Astrocyte (in vitro differentiated cells and primary cell): ENCODE measurements at regions not wholly inside any gene's neighbourhood (a gene's known extent, or its start where the extent isn't known, plus 50 kb on each side); places are given as distances from the start of the nearest gene placed in this dataset.

Experiments
- DNase-seq: peaks from one replicate; pipeline ENCODE4 v3.0.0-alpha.2; 2010; ENCODE audit warnings: low read depth
- FAIRE-seq: peaks from 2 replicates; lab custom pipeline; 2011; peaks lifted over from hg19 to GRCh38; lab: Jason Lieb, UNC
- H2AFZ ChIP-seq: 2 replicates; pipeline ENCODE4 v1.6.0; 2012; ENCODE audit warnings: low read depth, low read length, inconsistent platforms
- H3K27ac ChIP-seq: 2 replicates; pipeline ENCODE4 v1.5.1; 2011; ENCODE audit warnings: low read depth, low read length, inconsistent platforms
- H3K27me3 ChIP-seq: 2 replicates; pipeline ENCODE4 v1.6.0; 2011; ENCODE audit warnings: low read length, inconsistent platforms; ENCODE audit not compliant: insufficient read depth
- H3K36me3 ChIP-seq: 2 replicates; pipeline ENCODE4 v1.5.1; 2011; ENCODE audit warnings: low read length, inconsistent platforms; ENCODE audit not compliant: insufficient read depth
- H3K4me1 ChIP-seq: 2 replicates; pipeline ENCODE4 v1.5.1; 2011; ENCODE audit warnings: low read length, inconsistent platforms; ENCODE audit not compliant: insufficient read depth
- H3K4me2 ChIP-seq: 2 replicates; pipeline ENCODE4 v1.6.0; 2012; ENCODE audit warnings: low read length, inconsistent platforms
- H3K4me3 ChIP-seq: 2 replicates; pipeline ENCODE4 v1.5.1; 2011; ENCODE audit warnings: low read depth, mild to moderate bottlenecking, low read length, inconsistent platforms; ENCODE audit not compliant: insufficient read depth
- H3K79me2 ChIP-seq: 2 replicates; pipeline ENCODE4 v1.6.0; 2012; ENCODE audit warnings: mild to moderate bottlenecking, low read length, inconsistent platforms; ENCODE audit not compliant: insufficient read depth
- H3K9ac ChIP-seq: 2 replicates; pipeline ENCODE4 v1.6.0; 2012; ENCODE audit warnings: mild to moderate bottlenecking, low read length, inconsistent platforms
- H3K9me3 ChIP-seq: 2 replicates; pipeline ENCODE4 v1.5.1; 2012; ENCODE audit warnings: low read depth, mild to moderate bottlenecking, low read length, inconsistent platforms; ENCODE audit not compliant: insufficient read depth
- H4K20me1 ChIP-seq: 2 replicates; pipeline ENCODE4 v1.6.0; 2012; ENCODE audit warnings: low read length, inconsistent platforms; ENCODE audit not compliant: insufficient read depth
- H3K27ac Mint-ChIP-seq: one replicate; pipeline ENCODE4 v1.8.0; 2021; ENCODE audit warnings: mild to moderate bottlenecking, mixed read lengths; ENCODE audit not compliant: unreplicated experiment
- H3K27me3 Mint-ChIP-seq: one replicate; pipeline ENCODE4 v1.8.0; 2021; ENCODE audit warnings: low read depth, mixed read lengths; ENCODE audit not compliant: unreplicated experiment
- H3K36me3 Mint-ChIP-seq: one replicate; pipeline ENCODE4 v1.8.0; 2021; ENCODE audit warnings: low read depth, mixed read lengths; ENCODE audit not compliant: unreplicated experiment
- H3K4me1 Mint-ChIP-seq: one replicate; pipeline ENCODE4 v1.8.0; 2021; ENCODE audit warnings: low read depth, mixed read lengths; ENCODE audit not compliant: unreplicated experiment
- H3K4me3 Mint-ChIP-seq: one replicate; pipeline ENCODE4 v1.8.0; 2021; ENCODE audit warnings: mild to moderate bottlenecking, moderate library complexity, mixed read lengths; ENCODE audit not compliant: unreplicated experiment
- H3K9me3 Mint-ChIP-seq: one replicate; pipeline ENCODE4 v1.8.0; 2021; ENCODE audit warnings: mild to moderate bottlenecking, mixed read lengths; ENCODE audit not compliant: unreplicated experiment
- EZH2 ChIP-seq: IDR thresholded peaks from 2 replicates; pipeline ENCODE4 v1.6.1; 2012; ENCODE audit warnings: mild to moderate bottlenecking, low read length, inconsistent platforms; ENCODE audit not compliant: insufficient read depth
- TF ChIP-seq, protein P1 (sequence below): IDR thresholded peaks from 2 replicates; pipeline ENCODE4 v1.5.1; 2011; ENCODE audit warnings: low read depth, mild to moderate bottlenecking, inconsistent platforms, low read length, moderate library complexity; ENCODE audit not compliant: insufficient read depth

DNA sequence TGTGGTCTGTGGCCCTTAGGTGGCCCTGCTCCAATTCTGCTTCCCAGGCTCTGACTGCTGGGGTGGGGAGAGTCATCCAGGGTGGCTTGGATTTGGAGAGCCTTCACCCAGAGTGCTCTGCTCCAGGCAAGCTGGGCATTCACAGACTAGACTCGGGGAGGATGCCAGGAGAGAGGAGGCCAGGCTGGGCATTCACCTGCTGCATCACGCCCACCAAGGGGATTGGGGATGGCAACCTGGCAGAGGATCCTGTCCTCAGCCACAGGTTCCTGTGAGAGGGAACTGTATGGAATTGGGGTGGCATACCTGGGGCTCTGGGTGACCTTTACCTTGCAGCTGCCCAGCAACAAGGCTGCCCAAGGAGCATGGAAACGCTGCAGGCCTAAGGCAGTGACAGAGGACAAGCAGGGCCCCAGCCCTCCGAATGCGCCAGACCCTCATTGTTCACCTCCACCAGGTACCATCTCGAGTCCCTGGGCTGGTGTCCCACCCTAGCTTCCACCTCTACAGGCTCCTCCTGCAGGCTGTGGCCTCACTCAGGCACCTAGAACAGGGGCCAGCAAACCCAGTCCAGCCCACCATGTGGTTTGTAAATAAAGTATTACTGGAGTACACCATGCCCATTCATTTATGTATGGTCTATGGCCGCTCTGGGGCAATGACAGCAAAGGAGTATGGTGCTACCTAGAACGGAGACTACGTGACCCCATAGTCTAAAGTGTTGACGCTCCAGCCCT is 255.3 kb upstream of the RAB6C start:
- no peaks in the 10 kb centered on the region for H3K36me3 ChIP-seq
- no peak overlapping the region for H3K9ac ChIP-seq
- Mint-ChIP-seq H3K4me3 (no peak overlapping the region), H3K4me1 (no peaks in the 10 kb centered on the region), H3K27ac (no peak overlapping the region), H3K9me3 (no peaks in the 10 kb centered on the region), H3K27me3 (peaks cover 19% of the 10 kb centered on the region), H3K36me3 (no peaks in the 10 kb centered on the region)
- H3K9me3 ChIP-seq, result no peaks in the 10 kb centered on the region
- H2AFZ ChIP-seq, result no peak overlapping the region
- H3K27ac ChIP-seq, result no peak overlapping the region
- H3K27me3 ChIP-seq, result no peaks in the 10 kb centered on the region
- no peaks in the 10 kb centered on the region for H3K4me1 ChIP-seq
- H3K4me3 ChIP-seq, result no peak overlapping the region
- H3K79me2 ChIP-seq, result no peaks in the 10 kb centered on the region
- FAIRE-seq (no peak), DNase-seq (no peak)
- H3K4me2 ChIP-seq, result no peak overlapping the region
- TF ChIP-seq EZH2, result no peak
- TF ChIP-seq, protein P1, sequence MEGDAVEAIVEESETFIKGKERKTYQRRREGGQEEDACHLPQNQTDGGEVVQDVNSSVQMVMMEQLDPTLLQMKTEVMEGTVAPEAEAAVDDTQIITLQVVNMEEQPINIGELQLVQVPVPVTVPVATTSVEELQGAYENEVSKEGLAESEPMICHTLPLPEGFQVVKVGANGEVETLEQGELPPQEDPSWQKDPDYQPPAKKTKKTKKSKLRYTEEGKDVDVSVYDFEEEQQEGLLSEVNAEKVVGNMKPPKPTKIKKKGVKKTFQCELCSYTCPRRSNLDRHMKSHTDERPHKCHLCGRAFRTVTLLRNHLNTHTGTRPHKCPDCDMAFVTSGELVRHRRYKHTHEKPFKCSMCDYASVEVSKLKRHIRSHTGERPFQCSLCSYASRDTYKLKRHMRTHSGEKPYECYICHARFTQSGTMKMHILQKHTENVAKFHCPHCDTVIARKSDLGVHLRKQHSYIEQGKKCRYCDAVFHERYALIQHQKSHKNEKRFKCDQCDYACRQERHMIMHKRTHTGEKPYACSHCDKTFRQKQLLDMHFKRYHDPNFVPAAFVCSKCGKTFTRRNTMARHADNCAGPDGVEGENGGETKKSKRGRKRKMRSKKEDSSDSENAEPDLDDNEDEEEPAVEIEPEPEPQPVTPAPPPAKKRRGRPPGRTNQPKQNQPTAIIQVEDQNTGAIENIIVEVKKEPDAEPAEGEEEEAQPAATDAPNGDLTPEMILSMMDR, result no peak
- no peaks in the 10 kb centered on the region for H4K20me1 ChIP-seq

DNA sequence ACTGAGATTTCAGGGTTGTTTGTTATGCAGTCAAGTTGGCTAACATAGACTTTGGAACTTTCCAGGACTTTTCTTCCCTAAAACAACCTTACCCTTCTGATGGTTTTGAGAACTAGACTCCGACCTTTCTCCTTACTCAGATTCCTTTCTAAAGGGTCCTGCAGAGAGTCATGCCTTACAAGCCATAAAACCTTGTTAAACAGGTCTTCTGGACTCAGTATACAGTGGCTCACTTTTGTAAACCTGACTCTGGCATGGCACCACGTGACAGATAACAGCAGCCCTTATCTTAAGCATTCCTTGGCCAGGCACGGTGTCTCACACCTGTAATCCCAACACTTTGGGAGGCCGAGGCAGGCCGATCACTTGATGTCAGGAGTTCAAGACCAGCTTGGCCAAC is 253.2 kb upstream of the RAB6C start:
- TF ChIP-seq, protein P1, result no peak
- no peak for TF ChIP-seq EZH2
- Mint-ChIP-seq H3K9me3 (no peaks in the 10 kb centered on the region), H3K4me3 (no peak overlapping the region), H3K27ac (no peak overlapping the region), H3K4me1 (no peaks in the 10 kb centered on the region), H3K36me3 (no peaks in the 10 kb centered on the region), H3K27me3 (peaks cover 22% of the 10 kb centered on the region)
- Histone ChIP-seq H4K20me1 (no peaks in the 10 kb centered on the region), H2AFZ (no peak overlapping the region), H3K79me2 (no peaks in the 10 kb centered on the region), H3K9ac (no peak overlapping the region), H3K27me3 (no peaks in the 10 kb centered on the region), H3K4me1 (no peaks in the 10 kb centered on the region), H3K9me3 (no peaks in the 10 kb centered on the region), H3K4me2 (no peak overlapping the region), H3K4me3 (no peak overlapping the region), H3K36me3 (no peaks in the 10 kb centered on the region), H3K27ac (no peak overlapping the region)
- FAIRE-seq (no peak), DNase-seq (no peak)

DNA sequence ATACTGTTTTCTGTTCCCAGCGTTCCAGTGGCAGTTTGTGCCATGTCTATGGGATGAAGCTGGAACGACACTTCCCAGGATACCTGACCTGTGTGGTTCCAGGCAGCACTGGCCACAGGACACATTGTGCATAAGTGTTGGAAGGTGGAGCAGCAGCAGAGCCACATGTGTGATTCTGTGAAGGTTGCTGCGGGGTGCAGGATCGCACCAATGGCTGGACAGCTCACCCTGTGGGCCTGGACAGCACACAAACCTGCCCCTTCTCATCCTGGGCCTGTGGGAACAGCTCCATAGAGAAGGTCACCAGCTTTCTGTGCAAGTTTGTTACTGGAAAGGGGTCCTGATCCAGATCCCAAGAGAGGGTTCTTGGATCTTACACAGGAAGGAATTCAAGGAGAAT is 252.2 kb upstream of the RAB6C start:
- H3K36me3 ChIP-seq, result no peaks in the 10 kb centered on the region
- Mint-ChIP-seq H3K4me3 (no peak overlapping the region), H3K9me3 (no peaks in the 10 kb centered on the region), H3K27me3 (peaks cover 22% of the 10 kb centered on the region), H3K36me3 (no peaks in the 10 kb centered on the region), H3K4me1 (no peaks in the 10 kb centered on the region), H3K27ac (no peak overlapping the region)
- no peak overlapping the region for H3K4me3 ChIP-seq
- H3K4me1 ChIP-seq, result no peaks in the 10 kb centered on the region
- H3K4me2 ChIP-seq, result no peak overlapping the region
- no peaks in the 10 kb centered on the region for H3K27me3 ChIP-seq
- TF ChIP-seq, protein P1, result no peak
- no peak for TF ChIP-seq EZH2
- no peak for FAIRE-seq
- H3K79me2 ChIP-seq, result no peaks in the 10 kb centered on the region
- H4K20me1 ChIP-seq, result no peaks in the 10 kb centered on the region
- H2AFZ ChIP-seq, result no peak overlapping the region
- H3K9ac ChIP-seq, result no peak overlapping the region
- H3K27ac ChIP-seq, result no peak overlapping the region
- no peaks in the 10 kb centered on the region for H3K9me3 ChIP-seq
- DNase-seq, result no peak
